Fibroblast of lung (primary cell): ENCODE measurements at regions not wholly inside any gene's neighbourhood (a gene's known extent, or its start where the extent isn't known, plus 50 kb on each side); places are given as distances from the start of the nearest gene placed in this dataset.

ENCODE experiments used
- EZH2 ChIP-seq: IDR thresholded peaks from 2 replicates; pipeline ENCODE4 v1.5.1; 2012; ENCODE audit warnings: low read length, control low read depth, mild to moderate bottlenecking; ENCODE audit errors: missing control alignments
- TF ChIP-seq, protein P1 (sequence below), 2 donors: IDR thresholded peaks in 1 of 2; conservative IDR thresholded peaks in 1 of 2; 1 replicate in 1 of 2; 2 replicates in 1 of 2; pipeline ENCODE4 v1.5.1; 2011 to 2012; ENCODE audit warnings: low read length in 2 of 2, control low read depth in 1 of 2, inconsistent platforms in 1 of 2, low read depth in 1 of 2, mild to moderate bottlenecking in 1 of 2

DNA sequence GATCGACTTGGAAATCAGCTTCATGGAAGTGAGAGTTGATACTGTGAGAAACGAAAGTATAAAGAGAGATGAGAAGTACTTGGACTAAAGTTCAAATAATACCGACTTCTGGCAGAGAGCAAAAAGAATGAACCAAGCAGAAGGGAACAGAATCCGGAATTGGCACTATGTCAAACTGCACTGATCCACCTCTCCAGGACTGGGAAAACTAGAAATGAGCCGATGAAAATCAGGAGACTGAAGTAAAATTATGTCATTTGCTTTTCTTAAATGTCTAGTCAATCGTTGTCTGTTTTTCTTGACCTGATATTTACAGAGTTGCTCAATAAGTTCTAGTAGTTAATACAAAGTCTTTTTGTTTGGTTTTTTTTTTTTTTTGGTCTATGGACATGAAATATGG, 163.0 kb upstream of the FOXG1 start:
- TF ChIP-seq, protein P1, sequence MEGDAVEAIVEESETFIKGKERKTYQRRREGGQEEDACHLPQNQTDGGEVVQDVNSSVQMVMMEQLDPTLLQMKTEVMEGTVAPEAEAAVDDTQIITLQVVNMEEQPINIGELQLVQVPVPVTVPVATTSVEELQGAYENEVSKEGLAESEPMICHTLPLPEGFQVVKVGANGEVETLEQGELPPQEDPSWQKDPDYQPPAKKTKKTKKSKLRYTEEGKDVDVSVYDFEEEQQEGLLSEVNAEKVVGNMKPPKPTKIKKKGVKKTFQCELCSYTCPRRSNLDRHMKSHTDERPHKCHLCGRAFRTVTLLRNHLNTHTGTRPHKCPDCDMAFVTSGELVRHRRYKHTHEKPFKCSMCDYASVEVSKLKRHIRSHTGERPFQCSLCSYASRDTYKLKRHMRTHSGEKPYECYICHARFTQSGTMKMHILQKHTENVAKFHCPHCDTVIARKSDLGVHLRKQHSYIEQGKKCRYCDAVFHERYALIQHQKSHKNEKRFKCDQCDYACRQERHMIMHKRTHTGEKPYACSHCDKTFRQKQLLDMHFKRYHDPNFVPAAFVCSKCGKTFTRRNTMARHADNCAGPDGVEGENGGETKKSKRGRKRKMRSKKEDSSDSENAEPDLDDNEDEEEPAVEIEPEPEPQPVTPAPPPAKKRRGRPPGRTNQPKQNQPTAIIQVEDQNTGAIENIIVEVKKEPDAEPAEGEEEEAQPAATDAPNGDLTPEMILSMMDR (conservative IDR thresholded peaks at IDR 0.05 in 1 of 2, IDR thresholded peaks at IDR 0.05 in 1 of 2; ENCODE audit: low read depth in 1 of 2, low read length in 2 of 2), result no peak
- no peak for TF ChIP-seq EZH2
